AG10803 (cell line): ENCODE measurements at regions not wholly inside any gene's neighbourhood (a gene's known extent, or its start where the extent isn't known, plus 50 kb on each side); places are given as distances from the start of the nearest gene placed in this dataset.

Experiments
- DNase-seq: peaks from one replicate; pipeline ENCODE4 v3.0.0; 2010; ENCODE audit warnings: low read depth
- H3K4me3 ChIP-seq: 2 replicates; pipeline ENCODE4 v1.5.1; 2011; ENCODE audit warnings: mild to moderate bottlenecking, low read length, control low read depth
- TF ChIP-seq, protein P1 (sequence below): conservative IDR thresholded peaks from 2 replicates; pipeline ENCODE4 v1.5.1; 2011; ENCODE audit warnings: mild to moderate bottlenecking, low read length, control low read depth, inconsistent platforms

DNA sequence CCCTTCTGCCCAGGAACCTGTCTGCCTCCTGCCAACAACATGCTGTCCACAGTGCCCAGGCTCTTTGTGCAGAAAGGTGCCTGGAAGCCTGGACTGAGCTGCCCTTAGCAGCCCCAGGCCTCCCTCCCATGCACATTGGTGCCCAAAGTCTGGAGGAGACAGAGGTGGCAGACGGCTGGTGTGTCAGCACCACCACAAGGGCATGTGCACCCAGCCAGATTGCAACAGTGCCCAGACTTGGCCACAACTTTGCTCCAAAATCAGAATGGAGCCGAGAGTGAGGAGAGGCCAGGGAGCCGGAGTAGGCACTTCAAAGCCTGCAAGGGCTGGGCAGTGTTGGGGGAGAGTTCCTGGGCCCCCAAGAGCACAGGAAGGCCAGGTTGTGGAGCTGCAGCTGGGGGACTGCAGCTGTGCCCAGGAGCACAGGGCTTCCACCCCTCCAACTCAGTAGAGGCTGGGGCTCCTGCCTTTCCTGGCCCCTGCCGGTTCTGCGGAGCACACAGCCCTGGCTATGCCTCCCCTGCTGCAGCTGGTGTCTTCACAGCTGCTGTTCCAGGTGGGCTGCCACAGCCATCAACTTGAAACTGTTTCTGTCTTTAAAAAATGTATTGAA, 1255.8 kb downstream of the SLITRK5 start:
- H3K4me3 ChIP-seq = no peak overlapping the region
- TF ChIP-seq, protein P1, sequence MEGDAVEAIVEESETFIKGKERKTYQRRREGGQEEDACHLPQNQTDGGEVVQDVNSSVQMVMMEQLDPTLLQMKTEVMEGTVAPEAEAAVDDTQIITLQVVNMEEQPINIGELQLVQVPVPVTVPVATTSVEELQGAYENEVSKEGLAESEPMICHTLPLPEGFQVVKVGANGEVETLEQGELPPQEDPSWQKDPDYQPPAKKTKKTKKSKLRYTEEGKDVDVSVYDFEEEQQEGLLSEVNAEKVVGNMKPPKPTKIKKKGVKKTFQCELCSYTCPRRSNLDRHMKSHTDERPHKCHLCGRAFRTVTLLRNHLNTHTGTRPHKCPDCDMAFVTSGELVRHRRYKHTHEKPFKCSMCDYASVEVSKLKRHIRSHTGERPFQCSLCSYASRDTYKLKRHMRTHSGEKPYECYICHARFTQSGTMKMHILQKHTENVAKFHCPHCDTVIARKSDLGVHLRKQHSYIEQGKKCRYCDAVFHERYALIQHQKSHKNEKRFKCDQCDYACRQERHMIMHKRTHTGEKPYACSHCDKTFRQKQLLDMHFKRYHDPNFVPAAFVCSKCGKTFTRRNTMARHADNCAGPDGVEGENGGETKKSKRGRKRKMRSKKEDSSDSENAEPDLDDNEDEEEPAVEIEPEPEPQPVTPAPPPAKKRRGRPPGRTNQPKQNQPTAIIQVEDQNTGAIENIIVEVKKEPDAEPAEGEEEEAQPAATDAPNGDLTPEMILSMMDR = no peak
- DNase-seq = no peak

DNA sequence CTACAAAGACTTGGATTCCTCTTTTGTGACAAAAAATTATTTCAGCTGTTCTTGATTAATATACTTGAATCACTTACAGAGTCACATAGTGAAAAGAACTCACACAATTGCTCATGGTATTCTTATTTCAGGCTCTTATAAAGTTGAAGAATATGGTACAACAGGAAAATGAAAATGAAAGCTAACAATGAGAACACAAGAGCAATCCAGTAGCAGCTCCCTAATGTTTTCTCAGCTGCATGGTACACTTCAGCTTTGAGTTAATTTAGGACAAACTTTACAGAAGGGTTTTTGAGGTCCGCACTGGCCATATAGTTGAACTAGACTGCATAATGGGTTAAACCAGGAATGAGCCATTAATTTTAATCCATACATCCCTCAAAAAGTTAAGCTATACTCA, 1261.8 kb downstream of the SLITRK5 start:
- TF ChIP-seq, protein P1 = no peak
- H3K4me3 ChIP-seq = no peak overlapping the region
- no peak for DNase-seq

DNA sequence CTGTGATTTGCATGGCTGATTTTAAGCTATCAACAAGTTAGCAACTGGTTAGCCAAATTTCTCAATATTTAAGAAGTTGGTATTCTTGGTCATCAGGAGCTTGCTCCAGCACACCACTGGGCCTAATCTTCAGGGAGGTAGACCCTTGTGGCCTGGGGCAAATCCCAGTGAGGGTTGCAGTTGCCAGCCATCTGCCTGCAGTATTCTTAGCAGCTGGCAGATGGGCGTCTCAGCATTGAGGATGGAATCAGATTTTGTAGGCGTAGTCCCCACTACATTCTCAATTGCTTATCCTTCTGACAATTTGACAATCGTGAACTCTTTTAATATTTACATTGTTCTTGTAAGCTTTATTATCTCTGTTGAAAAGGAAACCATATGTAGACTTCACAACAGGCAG, 1266.2 kb downstream of the SLITRK5 start:
- DNase-seq = no peak
- no peak overlapping the region for H3K4me3 ChIP-seq
- TF ChIP-seq, protein P1 = no peak

DNA sequence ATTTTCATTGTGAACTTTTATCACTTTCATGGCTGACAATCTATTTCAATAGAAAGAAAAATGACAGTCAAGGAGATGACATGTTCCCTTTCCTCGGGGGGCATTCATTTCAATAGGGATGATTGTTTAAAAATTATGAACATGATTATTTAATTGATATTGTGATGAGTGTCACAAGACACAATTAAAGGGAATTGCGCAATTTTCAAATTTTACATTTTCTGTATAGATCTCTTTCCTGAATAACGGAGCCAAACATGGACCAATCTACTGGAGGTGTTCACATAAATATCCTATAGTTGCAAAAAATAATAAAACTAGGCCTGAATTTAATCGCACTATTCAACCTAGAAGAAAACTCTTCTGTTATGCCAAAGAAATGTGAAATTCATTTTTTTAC, 1274.6 kb downstream of the SLITRK5 start:
- TF ChIP-seq, protein P1 = no peak
- no peak overlapping the region for H3K4me3 ChIP-seq
- DNase-seq = no peak

DNA sequence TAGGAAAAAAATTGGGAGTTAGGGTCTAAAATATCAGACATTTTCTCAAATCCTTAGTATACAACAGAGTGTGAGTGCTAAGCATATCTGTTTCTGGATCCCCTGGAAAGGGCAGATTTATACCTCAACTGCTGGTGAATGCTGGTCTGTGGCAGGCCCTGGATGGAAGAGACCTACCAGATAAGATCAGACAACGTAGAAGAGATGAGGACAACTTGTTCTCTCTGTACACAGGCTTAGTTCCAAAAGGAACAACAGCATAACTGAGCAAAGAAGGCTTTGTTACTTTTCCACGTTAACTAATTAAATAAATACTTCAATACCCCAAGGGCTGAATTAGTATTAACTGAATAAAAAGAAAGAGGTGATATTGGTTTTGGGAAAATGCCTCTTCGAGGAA, 1277.3 kb downstream of the SLITRK5 start:
- TF ChIP-seq, protein P1 = no peak
- no peak overlapping the region for H3K4me3 ChIP-seq
- DNase-seq = no peak

DNA sequence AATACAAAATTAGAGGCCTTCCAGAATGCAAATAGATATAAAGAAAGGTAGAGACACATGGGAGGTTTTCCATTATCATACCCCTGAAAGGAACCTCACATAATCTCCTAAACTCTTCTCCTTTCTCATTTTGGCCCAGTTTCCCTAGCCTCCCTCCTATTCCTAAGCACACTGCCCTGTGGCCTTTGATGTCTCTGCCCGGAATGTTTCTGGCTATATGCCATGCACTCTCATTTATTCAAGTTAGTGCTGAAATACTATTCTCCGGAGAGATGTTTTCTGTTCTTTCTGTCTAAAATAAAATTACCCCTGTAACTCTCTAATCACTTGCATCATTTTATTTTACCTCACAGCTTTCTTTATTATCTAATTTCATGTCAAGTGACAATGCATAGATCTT, 1287.7 kb downstream of the SLITRK5 start:
- no peak for DNase-seq
- H3K4me3 ChIP-seq = no peak overlapping the region
- TF ChIP-seq, protein P1 = no peak

DNA sequence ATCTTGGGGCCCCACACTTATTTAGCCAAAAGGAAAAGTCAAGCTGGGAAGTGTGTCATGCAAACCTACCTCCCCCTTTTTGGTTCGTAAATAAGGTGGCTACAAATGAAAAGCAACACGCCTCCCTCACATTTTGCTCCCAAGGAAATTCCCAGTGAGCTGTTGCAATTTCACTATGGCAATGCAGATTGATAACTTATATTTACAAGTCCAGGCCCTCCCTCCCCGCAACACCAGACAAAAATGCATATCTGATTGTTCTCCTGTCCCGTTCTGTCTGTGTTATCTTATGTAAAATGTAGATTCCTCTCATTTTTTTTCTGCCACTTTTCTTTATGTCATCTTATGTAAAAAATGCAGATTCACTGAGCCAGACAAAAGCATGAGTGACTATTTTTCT, 1305.3 kb downstream of the SLITRK5 start:
- no peak overlapping the region for H3K4me3 ChIP-seq
- no peak for DNase-seq
- TF ChIP-seq, protein P1 = no peak
